GM19193 (cell line): ENCODE measurements at regions not wholly inside any gene's neighbourhood (a gene's known extent, or its start where the extent isn't known, plus 50 kb on each side); places are given as distances from the start of the nearest gene placed in this dataset.

Experiments
- POLR2A ChIP-seq: IDR thresholded peaks from 4 replicates; pipeline ENCODE4 v1.6.1; 2011; ENCODE audit not compliant: insufficient read depth, insufficient read length; ENCODE audit errors: extremely low read depth

GRCh38 chr21:25161571-25161970 lies 445.7 kb downstream of the MRPL39 start:
- TF ChIP-seq POLR2A, result no peak

- TF ChIP-seq POLR2A, result no peak
Measured at GRCh38 chr21:25149022-25149421, 458.3 kb downstream of the MRPL39 start.

GRCh38 chr21:25139414-25139813 lies 467.9 kb downstream of the MRPL39 start:
- no peak for TF ChIP-seq POLR2A

- TF ChIP-seq POLR2A, result no peak
Measured at GRCh38 chr21:25133939-25134338, 473.3 kb downstream of the MRPL39 start.

GRCh38 chr21:25127811-25128210 lies 479.5 kb downstream of the MRPL39 start:
- TF ChIP-seq POLR2A, result no peak

- TF ChIP-seq POLR2A, result no peak
Measured at GRCh38 chr21:25127007-25127406, 480.3 kb downstream of the MRPL39 start.

GRCh38 chr21:25126564-25126963 lies 480.7 kb downstream of the MRPL39 start:
- no peak for TF ChIP-seq POLR2A

GRCh38 chr21:25118648-25119047 lies 488.6 kb downstream of the MRPL39 start:
- no peak for TF ChIP-seq POLR2A

GRCh38 chr21:25115021-25115420 lies 492.3 kb downstream of the MRPL39 start:
- no peak for TF ChIP-seq POLR2A

GRCh38 chr21:25107708-25108107 lies 499.6 kb downstream of the MRPL39 start:
- no peak for TF ChIP-seq POLR2A

- TF ChIP-seq POLR2A, result no peak
Measured at GRCh38 chr21:25103500-25104207, 503.6 kb downstream of the MRPL39 start.

- no peak for TF ChIP-seq POLR2A
Measured at GRCh38 chr21:25097648-25098047, 509.6 kb downstream of the MRPL39 start.

- no peak for TF ChIP-seq POLR2A
Measured at GRCh38 chr21:25094695-25095094, 512.6 kb downstream of the MRPL39 start.

- TF ChIP-seq POLR2A, result no peak
Measured at GRCh38 chr21:25092441-25093011, 514.8 kb downstream of the MRPL39 start.

GRCh38 chr21:25081096-25081495 lies 526.2 kb downstream of the MRPL39 start:
- TF ChIP-seq POLR2A, result no peak

GRCh38 chr21:25080661-25081060 lies 526.6 kb downstream of the MRPL39 start:
- no peak for TF ChIP-seq POLR2A
